ENCODE measurements at regions not wholly inside any gene's neighbourhood (a gene's known extent, or its start where the extent isn't known, plus 50 kb on each side); places are given as distances from the start of the nearest gene placed in this dataset.

GRCh38 chr6:2448826-2449571 lies 203.6 kb upstream of the GMDS start:
- Mint-ChIP-seq H3K36me3 (peaks cover 0 to 15% (median 10%) of the 10 kb centered on the region in 5 donors), H3K27ac (no peak overlapping the region), H3K4me3 (peak overlapping the region in 6 of 10 donors; percentile 14 to 59 (median 54)), H3K4me1 (peaks cover 0 to 6% (median 2%) of the 10 kb centered on the region in 7 donors), H3K27me3 (peaks cover 0 to 11% (median 7%) of the 10 kb centered on the region in 5 donors), H3K9me3 (no peaks in the 10 kb centered on the region)
- Histone ChIP-seq H3K27me3 (ENCODE audit: control insufficient read depth in 2 of 2, insufficient read depth in 2 of 2, low read length in 2 of 2) (no peaks in the 10 kb centered on the region), H3K4me1 (ENCODE audit: control insufficient read depth in 2 of 2, insufficient read depth in 2 of 2, low read length in 2 of 2) (no peaks in the 10 kb centered on the region), H3K9me3 (ENCODE audit: control insufficient read depth in 2 of 3, low read length in 3 of 3) (no peaks in the 10 kb centered on the region), H3K36me3 (ENCODE audit: control insufficient read depth in 2 of 3, insufficient read depth in 3 of 3, low read length in 3 of 3) (no peaks in the 10 kb centered on the region), H3K4me3 (ENCODE audit: low read length) (no peak overlapping the region), H3K27ac (ENCODE audit: low read depth, low read length) (no peak overlapping the region)
- CTCF ChIA-PET: interaction anchor here (1.3 kb wide), 1 partner anchor 853 kb away, joined by 4 read pairs; no protein-coding TSS in a partner anchor
- POLR2A ChIA-PET: interaction anchor here (0.7 kb wide), 1 partner anchor 239 kb away, joined by 3 read pairs; no protein-coding TSS in a partner anchor
- intact Hi-C loops (cut with micrococcal nuclease): loop anchor here (1.0 to 10.0 kb wide), 5 partner anchors 186 to 853 kb away; no protein-coding TSS in a partner anchor
- DNase-seq (no peak), ATAC-seq (peak; percentile 61)

GRCh38 chr6:2447931-2448330 lies 202.5 kb upstream of the GMDS start:
- Histone ChIP-seq H3K36me3 (ENCODE audit: control insufficient read depth in 2 of 3, insufficient read depth in 3 of 3, low read length in 3 of 3) (no peaks in the 10 kb centered on the region), H3K4me3 (ENCODE audit: low read length) (no peak overlapping the region), H3K27ac (ENCODE audit: low read depth, low read length) (no peak overlapping the region), H3K9me3 (ENCODE audit: control insufficient read depth in 2 of 3, low read length in 3 of 3) (no peaks in the 10 kb centered on the region), H3K4me1 (ENCODE audit: control insufficient read depth in 2 of 2, insufficient read depth in 2 of 2, low read length in 2 of 2) (no peaks in the 10 kb centered on the region), H3K27me3 (ENCODE audit: control insufficient read depth in 2 of 2, insufficient read depth in 2 of 2, low read length in 2 of 2) (no peaks in the 10 kb centered on the region)
- H3K27ac Mint-ChIP-seq: no peak overlapping the region
- no peaks in the 10 kb centered on the region for H3K9me3 Mint-ChIP-seq
- no peak for ATAC-seq
- ChIA-PET CTCF (no interaction called here), POLR2A (interaction anchor here (0.7 kb wide), 1 partner anchor 238 kb away, joined by 3 read pairs; no protein-coding TSS in a partner anchor)
- H3K4me1 Mint-ChIP-seq: peaks cover 0 to 6% (median 2%) of the 10 kb centered on the region in 7 donors
- intact Hi-C loops (cut with micrococcal nuclease): loop anchor here (1.0 to 10.0 kb wide), 4 partner anchors 187 to 851 kb away; no protein-coding TSS in a partner anchor
- DNase-seq: no peak
- no peak overlapping the region for H3K4me3 Mint-ChIP-seq
- H3K27me3 Mint-ChIP-seq: peaks cover 0 to 11% (median 7%) of the 10 kb centered on the region in 5 donors
- peaks cover 0 to 18% (median 16%) of the 10 kb centered on the region in 5 donors for H3K36me3 Mint-ChIP-seq

- Mint-ChIP-seq H3K4me3 (no peak overlapping the region), H3K27me3 (peaks cover 0 to 11% (median 7%) of the 10 kb centered on the region in 5 donors), H3K4me1 (peaks cover 0 to 6% (median 2%) of the 10 kb centered on the region in 7 donors), H3K9me3 (no peaks in the 10 kb centered on the region), H3K36me3 (peaks cover 0 to 18% (median 16%) of the 10 kb centered on the region in 5 donors), H3K27ac (peak overlapping the region in 1 of 9 donors; percentile 12)
- DNase-seq (no peak), ATAC-seq (no peak)
- Histone ChIP-seq H3K27ac (ENCODE audit: low read depth, low read length) (no peak overlapping the region), H3K27me3 (ENCODE audit: control insufficient read depth in 2 of 2, insufficient read depth in 2 of 2, low read length in 2 of 2) (no peaks in the 10 kb centered on the region), H3K4me1 (ENCODE audit: control insufficient read depth in 2 of 2, insufficient read depth in 2 of 2, low read length in 2 of 2) (no peaks in the 10 kb centered on the region), H3K9me3 (ENCODE audit: control insufficient read depth in 2 of 3, low read length in 3 of 3) (no peaks in the 10 kb centered on the region), H3K4me3 (ENCODE audit: low read length) (no peak overlapping the region), H3K36me3 (ENCODE audit: control insufficient read depth in 2 of 3, insufficient read depth in 3 of 3, low read length in 3 of 3) (no peaks in the 10 kb centered on the region)
- CTCF ChIA-PET: no interaction called here
- POLR2A ChIA-PET: no interaction called here
- intact Hi-C loops (cut with micrococcal nuclease): loop anchor here (10.0 kb wide), 1 partner anchor 187 kb away; no protein-coding TSS in a partner anchor
Observed at GRCh38 chr6:2447318-2447920, 202.0 kb upstream of the GMDS start.

GRCh38 chr6:2441601-2442475 lies 196.4 kb upstream of the GMDS start:
- no peak for DNase-seq
- no peaks in the 10 kb centered on the region for H3K4me1 ChIP-seq (ENCODE audit: control insufficient read depth in 2 of 2, insufficient read depth in 2 of 2, low read length in 2 of 2)
- H3K9me3 ChIP-seq (ENCODE audit: control insufficient read depth in 2 of 3, low read length in 3 of 3): no peaks in the 10 kb centered on the region
- Mint-ChIP-seq H3K9me3 (peaks cover 0 to 2% (median 0%) of the 10 kb centered on the region in 11 donors), H3K27ac (no peak overlapping the region), H3K4me1 (no peaks in the 10 kb centered on the region), H3K4me3 (no peak overlapping the region), H3K27me3 (peaks cover 0 to 18% (median 0%) of the 10 kb centered on the region in 5 donors), H3K36me3 (peaks cover 0 to 31% (median 23%) of the 10 kb centered on the region in 5 donors)
- ChIA-PET CTCF (no interaction called here), POLR2A (no interaction called here)
- H3K27me3 ChIP-seq (ENCODE audit: control insufficient read depth in 2 of 2, insufficient read depth in 2 of 2, low read length in 2 of 2): no peaks in the 10 kb centered on the region
- H3K36me3 ChIP-seq (ENCODE audit: control insufficient read depth in 2 of 3, insufficient read depth in 3 of 3, low read length in 3 of 3): no peaks in the 10 kb centered on the region
- H3K4me3 ChIP-seq (ENCODE audit: low read length): no peak overlapping the region
- no peak overlapping the region for H3K27ac ChIP-seq (ENCODE audit: low read depth, low read length)
- intact Hi-C loops (cut with micrococcal nuclease): loop anchor here (10.0 kb wide), 1 partner anchor 193 kb away; no protein-coding TSS in a partner anchor
- ATAC-seq: no peak

- Histone ChIP-seq H3K4me3 (ENCODE audit: low read length) (no peak overlapping the region), H3K36me3 (ENCODE audit: control insufficient read depth in 2 of 3, insufficient read depth in 3 of 3, low read length in 3 of 3) (no peaks in the 10 kb centered on the region), H3K27me3 (ENCODE audit: control insufficient read depth in 2 of 2, insufficient read depth in 2 of 2, low read length in 2 of 2) (no peaks in the 10 kb centered on the region), H3K27ac (ENCODE audit: low read depth, low read length) (no peak overlapping the region), H3K9me3 (ENCODE audit: control insufficient read depth in 2 of 3, low read length in 3 of 3) (no peaks in the 10 kb centered on the region), H3K4me1 (ENCODE audit: control insufficient read depth in 2 of 2, insufficient read depth in 2 of 2, low read length in 2 of 2) (no peaks in the 10 kb centered on the region)
- Mint-ChIP-seq H3K36me3 (peaks cover 0 to 28% (median 27%) of the 10 kb centered on the region in 5 donors), H3K4me3 (no peak overlapping the region), H3K27me3 (peaks cover 0 to 18% (median 0%) of the 10 kb centered on the region in 5 donors), H3K9me3 (peaks cover 0 to 3% (median 0%) of the 10 kb centered on the region in 11 donors), H3K4me1 (no peaks in the 10 kb centered on the region), H3K27ac (no peak overlapping the region)
- no peak for ATAC-seq
- intact Hi-C loops (cut with micrococcal nuclease): loop anchor here (10.0 kb wide), 1 partner anchor 194 kb away; no protein-coding TSS in a partner anchor
- POLR2A ChIA-PET: no interaction called here
- CTCF ChIA-PET: no interaction called here
- no peak for DNase-seq
Observed at GRCh38 chr6:2440516-2440915, 195.1 kb upstream of the GMDS start.

GRCh38 chr6:2439632-2440031 lies 194.2 kb upstream of the GMDS start:
- Mint-ChIP-seq H3K36me3 (peaks cover 0 to 27% (median 25%) of the 10 kb centered on the region in 5 donors), H3K27me3 (peaks cover 0 to 18% (median 0%) of the 10 kb centered on the region in 5 donors), H3K9me3 (peaks cover 0 to 3% (median 0%) of the 10 kb centered on the region in 11 donors), H3K4me3 (no peak overlapping the region), H3K4me1 (no peaks in the 10 kb centered on the region), H3K27ac (no peak overlapping the region)
- ChIA-PET CTCF (no interaction called here), POLR2A (no interaction called here)
- ATAC-seq (no peak), DNase-seq (no peak)
- Histone ChIP-seq H3K4me1 (ENCODE audit: control insufficient read depth in 2 of 2, insufficient read depth in 2 of 2, low read length in 2 of 2) (no peaks in the 10 kb centered on the region), H3K36me3 (ENCODE audit: control insufficient read depth in 2 of 3, insufficient read depth in 3 of 3, low read length in 3 of 3) (no peaks in the 10 kb centered on the region), H3K9me3 (ENCODE audit: control insufficient read depth in 2 of 3, low read length in 3 of 3) (no peaks in the 10 kb centered on the region), H3K4me3 (ENCODE audit: low read length) (no peak overlapping the region), H3K27me3 (ENCODE audit: control insufficient read depth in 2 of 2, insufficient read depth in 2 of 2, low read length in 2 of 2) (no peaks in the 10 kb centered on the region), H3K27ac (ENCODE audit: low read depth, low read length) (no peak overlapping the region)
- intact Hi-C loops (cut with micrococcal nuclease): loop anchor here (10.0 kb wide), 1 partner anchor 195 kb away; no protein-coding TSS in a partner anchor
